T-helper 2 cell treated with Interferon-gamma antibody and Interleukin-4, amounts not matched to agents 5 μg/mL and 100 μg/mL, for 36 hours (primary cell): ENCODE measurements at regions not wholly inside any gene's neighbourhood (a gene's known extent, or its start where the extent isn't known, plus 50 kb on each side); places are given as distances from the start of the nearest gene placed in this dataset.

ENCODE experiments used
- DNase-seq: peaks from one replicate; pipeline ENCODE4 v3.0.0; 2021; ENCODE audit warnings: low spot score
- H3K27ac Mint-ChIP-seq: one replicate; pipeline ENCODE4 v1.8.0; 2021; ENCODE audit warnings: mild to moderate bottlenecking, mixed read lengths
- H3K27me3 Mint-ChIP-seq: one replicate; pipeline ENCODE4 v1.8.0; 2021; ENCODE audit warnings: low read depth, mixed read lengths
- H3K36me3 Mint-ChIP-seq: one replicate; pipeline ENCODE4 v1.8.0; 2021; ENCODE audit warnings: low read depth, mixed read lengths
- H3K4me1 Mint-ChIP-seq: one replicate; pipeline ENCODE4 v1.8.0; 2021; ENCODE audit warnings: low read depth, mixed read lengths
- H3K4me3 Mint-ChIP-seq: one replicate; pipeline ENCODE4 v1.8.0; 2022; ENCODE audit warnings: mild to moderate bottlenecking, moderate library complexity, mixed read lengths
- H3K9me3 Mint-ChIP-seq: one replicate; pipeline ENCODE4 v1.8.0; 2021; ENCODE audit warnings: mixed read lengths

DNA sequence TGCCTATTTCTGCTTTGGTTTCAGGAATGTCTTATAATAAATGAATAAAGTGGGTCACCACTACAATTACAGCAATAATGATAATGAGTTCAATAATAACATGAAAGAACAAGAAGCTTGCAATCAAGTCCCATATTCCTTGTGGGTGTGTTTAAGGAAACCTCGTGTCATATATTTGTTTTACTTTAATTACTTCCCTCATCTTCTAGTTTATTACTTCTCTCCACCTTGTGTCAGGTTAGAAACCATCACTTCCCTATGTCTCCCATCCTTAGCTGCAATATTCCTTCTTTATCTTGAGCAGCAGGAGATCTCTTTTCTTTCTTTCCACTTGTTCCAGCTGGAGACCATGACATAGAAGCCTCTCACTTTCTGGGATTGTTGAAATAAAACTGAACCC is 384.0 kb upstream of the TMEM132C start:
- no peak for DNase-seq
- H3K9me3 Mint-ChIP-seq = peaks cover 41% of the 10 kb centered on the region
- H3K27me3 Mint-ChIP-seq = no peaks in the 10 kb centered on the region
- no peak overlapping the region for H3K27ac Mint-ChIP-seq
- H3K4me3 Mint-ChIP-seq = no peak overlapping the region
- no peaks in the 10 kb centered on the region for H3K36me3 Mint-ChIP-seq
- H3K4me1 Mint-ChIP-seq = no peaks in the 10 kb centered on the region

DNA sequence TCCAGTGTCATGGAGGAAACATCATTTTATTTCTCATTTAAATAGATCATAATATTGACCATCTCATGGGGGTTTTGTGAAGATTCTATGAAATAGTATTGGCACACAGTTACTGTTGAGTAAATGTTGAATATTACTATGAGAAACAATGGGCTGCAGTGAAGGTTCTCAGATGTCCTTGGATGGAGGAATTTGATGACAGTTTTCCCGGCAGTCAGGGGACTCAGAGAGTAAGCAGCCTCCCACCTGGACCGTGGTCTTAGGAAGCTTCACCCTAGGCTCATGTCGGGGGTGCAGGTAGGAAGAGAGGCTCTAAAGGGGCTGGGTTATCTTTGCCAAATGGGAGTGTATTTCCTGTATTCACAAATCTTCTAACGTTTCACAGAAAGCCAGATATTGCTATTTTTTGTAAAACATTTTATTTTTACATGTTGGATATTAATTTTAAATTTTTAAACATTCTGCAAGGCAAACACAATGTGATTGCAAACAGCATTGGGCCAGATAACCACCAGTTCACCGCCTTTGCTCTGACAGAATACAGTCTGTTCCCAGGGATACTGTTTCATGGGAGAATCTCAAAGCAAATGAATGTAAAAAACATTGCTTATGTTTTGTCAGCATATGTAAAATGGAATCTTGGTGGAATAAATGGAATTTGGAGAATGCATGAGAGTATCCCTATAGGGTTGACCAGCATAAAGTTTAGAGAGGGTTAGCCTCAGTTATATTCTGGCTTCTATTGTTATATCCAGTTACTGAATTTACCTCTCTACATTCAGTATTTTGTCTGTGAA is 380.8 kb upstream of the TMEM132C start:
- DNase-seq = no peak
- no peaks in the 10 kb centered on the region for H3K27me3 Mint-ChIP-seq
- H3K4me1 Mint-ChIP-seq = no peaks in the 10 kb centered on the region
- no peak overlapping the region for H3K4me3 Mint-ChIP-seq
- H3K27ac Mint-ChIP-seq = no peak overlapping the region
- H3K9me3 Mint-ChIP-seq = peaks cover 33% of the 10 kb centered on the region
- no peaks in the 10 kb centered on the region for H3K36me3 Mint-ChIP-seq

- Mint-ChIP-seq H3K4me1 (no peaks in the 10 kb centered on the region), H3K27me3 (no peaks in the 10 kb centered on the region), H3K9me3 (peaks cover 34% of the 10 kb centered on the region), H3K27ac (no peak overlapping the region), H3K4me3 (no peak overlapping the region), H3K36me3 (no peaks in the 10 kb centered on the region)
- DNase-seq = no peak
Measured at GRCh38 chr12:127886827-127887226, 380.1 kb upstream of the TMEM132C start.

GRCh38 chr12:127888943-127889719 is 377.8 kb upstream of the TMEM132C start:
- H3K36me3 Mint-ChIP-seq = no peaks in the 10 kb centered on the region
- DNase-seq = no peak
- no peaks in the 10 kb centered on the region for H3K4me1 Mint-ChIP-seq
- H3K27me3 Mint-ChIP-seq = no peaks in the 10 kb centered on the region
- peaks cover 25% of the 10 kb centered on the region for H3K9me3 Mint-ChIP-seq
- no peak overlapping the region for H3K4me3 Mint-ChIP-seq
- no peak overlapping the region for H3K27ac Mint-ChIP-seq

GRCh38 chr12:127893895-127894609 is 372.9 kb upstream of the TMEM132C start:
- Mint-ChIP-seq H3K4me1 (no peaks in the 10 kb centered on the region), H3K9me3 (peaks cover 26% of the 10 kb centered on the region), H3K27ac (no peak overlapping the region), H3K4me3 (no peak overlapping the region), H3K27me3 (no peaks in the 10 kb centered on the region), H3K36me3 (no peaks in the 10 kb centered on the region)
- DNase-seq = no peak

DNA sequence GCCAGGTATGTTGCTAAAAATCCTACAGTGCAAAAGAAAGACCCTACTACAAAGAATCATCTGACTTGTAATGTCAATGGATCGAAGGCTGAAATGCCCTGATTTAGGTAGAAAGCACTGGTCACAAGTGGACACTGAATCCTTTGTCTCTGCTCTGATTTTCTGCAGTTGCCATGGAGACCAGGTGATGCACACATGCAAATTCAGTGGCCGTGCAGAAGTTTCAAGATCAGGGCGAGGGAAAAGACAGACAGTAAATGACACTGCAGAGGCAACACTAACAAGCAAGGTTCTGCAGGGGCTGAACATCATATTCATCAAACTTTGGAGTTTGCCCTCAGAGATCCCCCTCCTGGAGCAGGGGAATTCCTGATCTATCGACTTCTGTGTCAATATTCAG is 370.3 kb upstream of the TMEM132C start:
- no peak for DNase-seq

GRCh38 chr12:127898616-127899015 is 368.4 kb upstream of the TMEM132C start:
- Mint-ChIP-seq H3K4me1 (no peaks in the 10 kb centered on the region), H3K4me3 (no peak overlapping the region)

More for the DNA sequence above, 370.3 kb upstream of the TMEM132C start:
- Mint-ChIP-seq H3K4me1 (no peaks in the 10 kb centered on the region), H3K9me3 (peaks cover 24% of the 10 kb centered on the region), H3K36me3 (no peaks in the 10 kb centered on the region), H3K27ac (no peak overlapping the region), H3K4me3 (no peak overlapping the region), H3K27me3 (no peaks in the 10 kb centered on the region)

GRCh38 chr12:127899971-127900370 is 367.0 kb upstream of the TMEM132C start:
- Mint-ChIP-seq H3K4me1 (no peaks in the 10 kb centered on the region), H3K27ac (no peak overlapping the region), H3K36me3 (no peaks in the 10 kb centered on the region), H3K4me3 (no peak overlapping the region), H3K9me3 (peaks cover 23% of the 10 kb centered on the region), H3K27me3 (no peaks in the 10 kb centered on the region)
- DNase-seq = no peak

More at GRCh38 chr12:127898616-127899015, 368.4 kb upstream of the TMEM132C start:
- H3K9me3 Mint-ChIP-seq = peaks cover 23% of the 10 kb centered on the region
- no peaks in the 10 kb centered on the region for H3K27me3 Mint-ChIP-seq
- no peak overlapping the region for H3K27ac Mint-ChIP-seq
- no peaks in the 10 kb centered on the region for H3K36me3 Mint-ChIP-seq
- DNase-seq = no peak

GRCh38 chr12:127900386-127900785 is 366.6 kb upstream of the TMEM132C start:
- H3K36me3 Mint-ChIP-seq = no peaks in the 10 kb centered on the region
- H3K4me3 Mint-ChIP-seq = no peak overlapping the region
- H3K27me3 Mint-ChIP-seq = no peaks in the 10 kb centered on the region
- DNase-seq = no peak
- no peaks in the 10 kb centered on the region for H3K4me1 Mint-ChIP-seq
- H3K9me3 Mint-ChIP-seq = peaks cover 21% of the 10 kb centered on the region
- H3K27ac Mint-ChIP-seq = no peak overlapping the region

GRCh38 chr12:127903146-127903545 is 363.8 kb upstream of the TMEM132C start:
- Mint-ChIP-seq H3K9me3 (peaks cover 19% of the 10 kb centered on the region), H3K36me3 (no peaks in the 10 kb centered on the region)

DNA sequence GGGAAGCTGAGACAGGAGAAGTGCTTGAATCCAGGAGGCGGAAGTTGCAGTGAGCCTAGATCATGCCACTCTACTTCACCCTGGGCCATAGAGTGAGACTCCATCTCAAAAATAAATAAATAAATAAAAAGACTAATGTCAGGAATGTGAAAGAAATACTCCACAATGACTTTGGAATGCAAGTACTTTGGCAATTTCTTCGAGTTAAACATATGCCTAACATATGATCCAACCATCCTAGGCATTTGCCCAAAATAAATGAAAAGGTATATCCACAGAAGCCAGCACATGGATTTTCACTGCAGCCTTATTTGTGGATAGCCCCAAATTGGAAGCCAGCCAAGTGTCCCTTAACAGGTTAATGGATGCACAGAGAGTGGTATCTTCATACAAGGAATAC is 357.9 kb upstream of the TMEM132C start:
- H3K36me3 Mint-ChIP-seq = no peaks in the 10 kb centered on the region
- no peaks in the 10 kb centered on the region for H3K27me3 Mint-ChIP-seq
- no peaks in the 10 kb centered on the region for H3K4me1 Mint-ChIP-seq
- H3K4me3 Mint-ChIP-seq = no peak overlapping the region
- H3K27ac Mint-ChIP-seq = no peak overlapping the region
- DNase-seq = no peak
- H3K9me3 Mint-ChIP-seq = peaks cover 17% of the 10 kb centered on the region

More at GRCh38 chr12:127903146-127903545, 363.8 kb upstream of the TMEM132C start:
- no peak overlapping the region for H3K27ac Mint-ChIP-seq
- no peaks in the 10 kb centered on the region for H3K27me3 Mint-ChIP-seq
- no peak for DNase-seq
- H3K4me1 Mint-ChIP-seq = no peaks in the 10 kb centered on the region
- no peak overlapping the region for H3K4me3 Mint-ChIP-seq

- no peak for DNase-seq
- Mint-ChIP-seq H3K36me3 (no peaks in the 10 kb centered on the region), H3K4me1 (no peaks in the 10 kb centered on the region), H3K27me3 (no peaks in the 10 kb centered on the region), H3K4me3 (no peak overlapping the region), H3K9me3 (peaks cover 17% of the 10 kb centered on the region), H3K27ac (no peak overlapping the region)
Measured at GRCh38 chr12:127911291-127911690, 355.7 kb upstream of the TMEM132C start.

DNA sequence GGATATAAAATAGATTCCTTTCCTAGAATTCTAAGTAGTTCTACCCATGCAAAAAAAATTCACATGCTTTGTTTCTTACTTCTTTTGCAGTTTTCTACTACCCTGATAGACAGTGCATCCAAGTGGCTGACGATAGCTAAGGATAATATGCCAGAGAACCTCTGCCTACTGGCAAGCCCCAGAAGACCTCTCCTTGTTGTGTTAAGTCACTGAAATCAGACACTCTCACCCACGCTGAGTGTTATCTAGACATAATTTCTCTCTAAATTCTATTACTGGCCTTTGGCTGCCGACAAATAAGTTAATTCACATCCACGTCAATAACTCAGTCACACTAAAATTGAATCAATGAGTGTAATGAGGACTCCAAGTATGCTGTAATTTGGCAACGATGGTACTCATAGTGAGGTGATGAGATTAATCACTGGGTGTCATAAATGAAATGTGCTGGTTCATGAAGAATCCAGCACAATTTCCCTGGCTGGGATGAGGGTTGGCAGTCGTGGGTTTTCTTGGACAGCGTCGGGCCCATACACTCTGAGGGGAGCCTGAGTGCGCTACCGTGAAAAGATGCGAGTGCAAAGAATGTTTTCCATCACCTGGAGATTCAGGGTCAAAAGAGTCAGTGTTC is 354.8 kb upstream of the TMEM132C start:
- H3K9me3 Mint-ChIP-seq = peaks cover 15% of the 10 kb centered on the region
- no peaks in the 10 kb centered on the region for H3K4me1 Mint-ChIP-seq
- no peak for DNase-seq
- no peaks in the 10 kb centered on the region for H3K36me3 Mint-ChIP-seq
- no peaks in the 10 kb centered on the region for H3K27me3 Mint-ChIP-seq
- no peak overlapping the region for H3K4me3 Mint-ChIP-seq
- no peak overlapping the region for H3K27ac Mint-ChIP-seq
